ENCODE measurements at regions not wholly inside any gene's neighbourhood (a gene's known extent, or its start where the extent isn't known, plus 50 kb on each side); places are given as distances from the start of the nearest gene placed in this dataset.

DNA sequence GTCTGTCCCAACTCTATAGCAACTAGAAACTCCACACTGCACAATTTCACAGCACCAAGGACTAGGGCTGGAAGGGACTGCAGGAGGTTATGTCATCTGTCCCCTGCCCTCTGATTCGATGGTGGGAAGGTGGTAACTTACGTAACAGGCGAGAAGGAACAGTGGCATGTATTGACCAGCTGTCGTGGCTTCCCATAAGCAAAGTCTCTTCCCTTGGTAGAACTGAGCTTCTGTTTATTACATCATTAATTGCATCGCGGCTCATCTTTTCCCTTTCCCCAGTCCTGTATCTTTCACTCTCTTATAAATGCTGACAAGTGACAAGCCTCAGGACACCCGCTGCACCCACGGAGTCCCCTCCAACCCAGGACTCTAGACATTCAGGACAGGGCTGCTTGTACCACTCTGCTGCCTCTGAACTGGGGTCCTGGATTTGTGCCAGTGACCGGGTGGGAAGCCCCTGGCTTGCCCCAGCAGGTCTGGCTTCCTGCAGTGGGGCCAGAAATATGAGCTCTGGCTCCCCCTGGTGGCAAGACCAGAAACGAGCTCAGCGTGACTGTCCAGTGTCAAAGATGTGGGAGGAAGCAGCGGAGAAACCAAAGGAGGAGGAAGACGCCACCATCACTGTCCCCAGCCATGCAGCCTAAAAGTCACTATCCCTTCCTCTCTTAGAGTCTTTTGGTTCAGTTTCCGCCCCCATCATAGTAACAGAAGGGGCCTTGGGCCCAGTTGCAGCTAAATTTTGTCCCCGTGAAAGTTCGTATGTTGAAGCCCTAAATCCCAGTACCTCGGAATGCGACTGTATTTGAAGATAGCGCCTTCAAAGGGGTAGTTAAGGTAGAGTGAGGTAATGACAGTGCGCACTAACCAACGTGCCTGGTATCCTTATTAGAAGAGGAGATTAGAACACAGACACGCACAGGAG, 84.5 kb downstream of the ISX start:
- Histone ChIP-seq H3K27me3 (ENCODE audit: insufficient read depth in 3 of 3, low read length in 2 of 3) (peaks cover 0 to 17% (median 4%) of the 10 kb centered on the region in 3 donors), H3K27ac (no peak overlapping the region), H3K4me3 (no peak overlapping the region), H3K9me3 (no peaks in the 10 kb centered on the region), H3K36me3 (ENCODE audit: insufficient read depth in 1 of 2, low read depth in 1 of 2) (no peaks in the 10 kb centered on the region), H3K4me1 (no peaks in the 10 kb centered on the region)
- DNase-seq = peak; percentile 37 to 61
- TF ChIP-seq, protein P1, sequence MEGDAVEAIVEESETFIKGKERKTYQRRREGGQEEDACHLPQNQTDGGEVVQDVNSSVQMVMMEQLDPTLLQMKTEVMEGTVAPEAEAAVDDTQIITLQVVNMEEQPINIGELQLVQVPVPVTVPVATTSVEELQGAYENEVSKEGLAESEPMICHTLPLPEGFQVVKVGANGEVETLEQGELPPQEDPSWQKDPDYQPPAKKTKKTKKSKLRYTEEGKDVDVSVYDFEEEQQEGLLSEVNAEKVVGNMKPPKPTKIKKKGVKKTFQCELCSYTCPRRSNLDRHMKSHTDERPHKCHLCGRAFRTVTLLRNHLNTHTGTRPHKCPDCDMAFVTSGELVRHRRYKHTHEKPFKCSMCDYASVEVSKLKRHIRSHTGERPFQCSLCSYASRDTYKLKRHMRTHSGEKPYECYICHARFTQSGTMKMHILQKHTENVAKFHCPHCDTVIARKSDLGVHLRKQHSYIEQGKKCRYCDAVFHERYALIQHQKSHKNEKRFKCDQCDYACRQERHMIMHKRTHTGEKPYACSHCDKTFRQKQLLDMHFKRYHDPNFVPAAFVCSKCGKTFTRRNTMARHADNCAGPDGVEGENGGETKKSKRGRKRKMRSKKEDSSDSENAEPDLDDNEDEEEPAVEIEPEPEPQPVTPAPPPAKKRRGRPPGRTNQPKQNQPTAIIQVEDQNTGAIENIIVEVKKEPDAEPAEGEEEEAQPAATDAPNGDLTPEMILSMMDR (IDR thresholded peaks at IDR 0.05) = peak; percentile 49
- intact Hi-C loops (cut with DNase I) = no loop called here
- ATAC-seq = no peak
- 43 to 50% (median 47%) methylated on average over 22 of the region's 22 CpGs for WGBS, 3 donors

DNA sequence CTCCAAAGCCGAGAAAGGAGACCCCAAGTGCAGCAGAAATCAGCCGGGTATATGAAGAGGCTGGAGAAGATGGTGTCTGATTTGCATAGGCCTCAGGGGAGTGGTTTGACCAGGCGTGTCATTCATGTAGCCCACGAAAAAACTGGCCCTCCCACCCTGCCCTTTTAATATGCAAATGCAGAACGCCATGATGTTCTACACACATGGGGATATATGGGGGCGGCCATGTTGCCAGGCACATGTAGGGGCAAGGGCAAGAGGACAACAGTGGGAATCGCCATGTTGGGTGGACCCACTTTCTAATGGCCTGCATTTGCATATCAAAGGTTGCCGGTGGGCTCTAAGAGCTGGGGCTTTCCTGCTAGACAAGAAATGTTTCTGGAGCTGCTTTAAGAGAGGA, 86.4 kb downstream of the ISX start:
- Histone ChIP-seq H3K27ac (no peak overlapping the region), H3K36me3 (ENCODE audit: insufficient read depth in 1 of 2, low read depth in 1 of 2) (no peaks in the 10 kb centered on the region), H3K9me3 (no peaks in the 10 kb centered on the region), H3K4me1 (no peaks in the 10 kb centered on the region), H3K27me3 (ENCODE audit: insufficient read depth in 3 of 3, low read length in 2 of 3) (peaks cover 0 to 29% (median 4%) of the 10 kb centered on the region in 3 donors), H3K4me3 (no peak overlapping the region)
- ATAC-seq (no peak), DNase-seq (no peak)
- TF ChIP-seq, protein P1 (IDR thresholded peaks at IDR 0.05) = no peak
- 57 to 70% (median 65%) methylated on average over 8 of the region's 8 CpGs for WGBS, 3 donors
- intact Hi-C loops (cut with DNase I) = no loop called here

DNA sequence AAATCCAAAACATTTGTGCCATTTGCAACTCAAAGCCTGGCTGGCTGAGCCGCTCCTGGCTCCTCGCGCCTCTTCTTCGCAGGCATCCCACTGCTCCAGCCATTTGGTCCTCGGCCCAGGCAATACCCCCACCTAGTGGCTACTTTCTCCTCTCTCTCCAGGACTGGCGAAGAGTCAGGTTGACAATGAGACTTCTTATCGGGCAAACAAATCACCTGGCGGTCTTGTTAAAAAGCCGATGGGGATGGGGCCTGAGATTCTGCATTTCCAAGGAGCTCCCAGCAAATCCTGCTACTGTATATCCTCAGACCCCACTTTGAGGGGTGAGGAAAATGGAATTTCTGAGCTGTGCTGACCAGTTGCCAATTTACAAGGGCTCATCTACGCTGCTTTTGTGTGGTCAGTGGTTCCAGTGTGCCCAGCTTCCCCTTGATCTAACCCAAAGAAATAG, 89.0 kb downstream of the ISX start:
- intact Hi-C loops (cut with DNase I) = no loop called here
- Histone ChIP-seq H3K4me3 (no peak overlapping the region), H3K4me1 (no peaks in the 10 kb centered on the region), H3K36me3 (ENCODE audit: insufficient read depth in 1 of 2, low read depth in 1 of 2) (no peaks in the 10 kb centered on the region), H3K9me3 (no peaks in the 10 kb centered on the region), H3K27ac (no peak overlapping the region), H3K27me3 (ENCODE audit: insufficient read depth in 3 of 3, low read length in 2 of 3) (peaks cover 0 to 33% (median 6%) of the 10 kb centered on the region in 3 donors)
- 5 to 9% (median 6%) methylated on average over 10 of the region's 10 CpGs for WGBS, 3 donors
- DNase-seq = peak in 1 of 2 donors; percentile 35
- TF ChIP-seq, protein P1 (IDR thresholded peaks at IDR 0.05) = peak; percentile 53
- ATAC-seq = peak in 2 of 4 donors; percentile 51 to 73

DNA sequence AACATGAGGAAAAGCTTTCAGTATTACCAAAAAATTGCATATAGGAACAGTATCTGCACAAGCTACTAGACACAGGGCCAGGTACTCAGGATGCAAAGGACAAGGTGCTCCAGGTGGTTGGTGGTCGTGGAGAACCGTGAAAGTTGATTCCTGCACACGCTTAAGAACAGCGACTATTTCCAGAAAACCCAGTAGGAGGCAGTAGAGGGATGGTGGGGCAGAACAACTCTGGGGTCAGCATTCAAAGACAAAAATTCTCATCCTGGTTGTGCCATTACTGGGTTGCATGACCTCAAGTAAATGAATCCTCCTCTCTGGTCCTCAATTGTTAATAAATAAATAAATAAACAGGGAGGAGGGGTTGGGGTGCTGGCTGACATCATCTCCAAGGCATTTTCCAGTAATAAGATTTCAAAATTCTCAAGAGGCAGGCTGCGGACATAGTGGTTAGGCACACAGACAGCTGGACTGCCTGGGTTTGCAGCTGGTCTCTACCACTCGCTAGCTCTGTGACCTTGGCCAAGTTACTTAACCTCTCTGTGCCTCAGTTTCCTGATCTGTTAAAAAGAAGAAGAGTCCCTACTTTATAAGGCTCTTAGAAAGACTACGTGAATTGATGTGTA, 89.6 kb downstream of the ISX start:
- Histone ChIP-seq H3K27me3 (ENCODE audit: insufficient read depth in 3 of 3, low read length in 2 of 3) (peaks cover 0 to 31% (median 6%) of the 10 kb centered on the region in 3 donors), H3K4me1 (no peaks in the 10 kb centered on the region), H3K27ac (no peak overlapping the region), H3K36me3 (ENCODE audit: insufficient read depth in 1 of 2, low read depth in 1 of 2) (no peaks in the 10 kb centered on the region), H3K9me3 (no peaks in the 10 kb centered on the region), H3K4me3 (no peak overlapping the region)
- intact Hi-C loops (cut with DNase I) = no loop called here
- 37 to 43% (median 38%) methylated on average over 7 of the region's 7 CpGs for WGBS, 3 donors
- ATAC-seq (no peak), DNase-seq (no peak)
- TF ChIP-seq, protein P1 (IDR thresholded peaks at IDR 0.05) = no peak
